ENCODE measurements at regions not wholly inside any gene's neighbourhood (a gene's known extent, or its start where the extent isn't known, plus 50 kb on each side); places are given as distances from the start of the nearest gene placed in this dataset.

- no peak for ATAC-seq
- H3K4me1 Mint-ChIP-seq, result no peaks in the 10 kb centered on the region
- H3K4me3 ChIP-seq, result no peak overlapping the region
- no peaks in the 10 kb centered on the region for H3K9me2 ChIP-seq (ENCODE audit: insufficient read depth)
- H2AFZ ChIP-seq, result no peak overlapping the region
- no peak overlapping the region for H3K27ac Mint-ChIP-seq
- H3K9me3 Mint-ChIP-seq, result no peaks in the 10 kb centered on the region; the same call in 2 of the 3 replicates
- no peak overlapping the region for H3K4me2 ChIP-seq
- no peak overlapping the region for H3K27ac ChIP-seq (ENCODE audit: low read depth)
- H3K36me3 Mint-ChIP-seq (ENCODE audit: low read depth), result no peaks in the 10 kb centered on the region
- no peak for DNase-seq (ENCODE audit: low spot score)
- TF ChIP-seq NANOG (IDR thresholded peaks at IDR 0.05; ENCODE audit: borderline replicate concordance) (no peak), EZH2phosphoT487 (IDR thresholded peaks at IDR 0.05; ENCODE audit: unreplicated experiment) (no peak), EZH2 (IDR thresholded peaks at IDR 0.05; ENCODE audit: low read depth, unreplicated experiment) (no peak), ETS1 (IDR thresholded peaks at IDR 0.05) (no peak), POLR2AphosphoS5 (IDR thresholded peaks at IDR 0.05; ENCODE audit: low read depth) (no peak), ZNF462 (CRISPR knock-in tag; IDR thresholded peaks at IDR 0.05) (no peak), JUNB (IDR thresholded peaks at IDR 0.05; ENCODE audit: unreplicated experiment) (no peak)
- TF ChIP-seq, protein P1, sequence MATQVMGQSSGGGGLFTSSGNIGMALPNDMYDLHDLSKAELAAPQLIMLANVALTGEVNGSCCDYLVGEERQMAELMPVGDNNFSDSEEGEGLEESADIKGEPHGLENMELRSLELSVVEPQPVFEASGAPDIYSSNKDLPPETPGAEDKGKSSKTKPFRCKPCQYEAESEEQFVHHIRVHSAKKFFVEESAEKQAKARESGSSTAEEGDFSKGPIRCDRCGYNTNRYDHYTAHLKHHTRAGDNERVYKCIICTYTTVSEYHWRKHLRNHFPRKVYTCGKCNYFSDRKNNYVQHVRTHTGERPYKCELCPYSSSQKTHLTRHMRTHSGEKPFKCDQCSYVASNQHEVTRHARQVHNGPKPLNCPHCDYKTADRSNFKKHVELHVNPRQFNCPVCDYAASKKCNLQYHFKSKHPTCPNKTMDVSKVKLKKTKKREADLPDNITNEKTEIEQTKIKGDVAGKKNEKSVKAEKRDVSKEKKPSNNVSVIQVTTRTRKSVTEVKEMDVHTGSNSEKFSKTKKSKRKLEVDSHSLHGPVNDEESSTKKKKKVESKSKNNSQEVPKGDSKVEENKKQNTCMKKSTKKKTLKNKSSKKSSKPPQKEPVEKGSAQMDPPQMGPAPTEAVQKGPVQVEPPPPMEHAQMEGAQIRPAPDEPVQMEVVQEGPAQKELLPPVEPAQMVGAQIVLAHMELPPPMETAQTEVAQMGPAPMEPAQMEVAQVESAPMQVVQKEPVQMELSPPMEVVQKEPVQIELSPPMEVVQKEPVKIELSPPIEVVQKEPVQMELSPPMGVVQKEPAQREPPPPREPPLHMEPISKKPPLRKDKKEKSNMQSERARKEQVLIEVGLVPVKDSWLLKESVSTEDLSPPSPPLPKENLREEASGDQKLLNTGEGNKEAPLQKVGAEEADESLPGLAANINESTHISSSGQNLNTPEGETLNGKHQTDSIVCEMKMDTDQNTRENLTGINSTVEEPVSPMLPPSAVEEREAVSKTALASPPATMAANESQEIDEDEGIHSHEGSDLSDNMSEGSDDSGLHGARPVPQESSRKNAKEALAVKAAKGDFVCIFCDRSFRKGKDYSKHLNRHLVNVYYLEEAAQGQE (IDR thresholded peaks at IDR 0.05; ENCODE audit: unreplicated experiment), result no peak
- H3K36me3 ChIP-seq (ENCODE audit: insufficient read depth), result no peaks in the 10 kb centered on the region
- no peak overlapping the region for H3K4me3 Mint-ChIP-seq
- H4K20me1 ChIP-seq (replicated peaks; ENCODE audit: insufficient read depth), result no peaks in the 10 kb centered on the region
- H3K79me2 ChIP-seq (replicated peaks; ENCODE audit: insufficient read depth), result no peaks in the 10 kb centered on the region
- H3K4me1 ChIP-seq (ENCODE audit: insufficient read depth), result no peaks in the 10 kb centered on the region
- peaks cover 2% of the 10 kb centered on the region for H3K27me3 Mint-ChIP-seq (ENCODE audit: insufficient read depth, low read depth, poor library complexity)
- H3F3A ChIP-seq (replicated peaks; ENCODE audit: low read depth), result no peaks in the 10 kb centered on the region
- H3K27me3 ChIP-seq (ENCODE audit: insufficient read depth), result no peaks in the 10 kb centered on the region
These were observed 85.9 kb upstream of the FAM47A start for GRCh38 chrX:34218063-34218462.

Data from GM23338 (cell line).